ENCODE measurements at regions not wholly inside any gene's neighbourhood (a gene's known extent, or its start where the extent isn't known, plus 50 kb on each side); places are given as distances from the start of the nearest gene placed in this dataset.
"Not testable (repeated sequence)": the region's sequence is repeated elsewhere in the genome, so short reads cannot be mapped to it uniquely, and the experiment has no call there.

- H3K27ac ChIP-seq (ENCODE audit: extremely low read depth, low read depth, low read length); H3K9me3 ChIP-seq (ENCODE audit: control insufficient read depth, insufficient read depth, low read depth, low read length); H3K4me1 ChIP-seq (ENCODE audit: control insufficient read depth, insufficient read depth, low read length); POLR2A ChIA-PET; CTCF ChIA-PET; H3K36me3 ChIP-seq (ENCODE audit: control insufficient read depth in 2 of 2, insufficient read depth in 1 of 2, low read length in 2 of 2); H3K4me3 ChIP-seq (ENCODE audit: low read depth, low read length): not testable (repeated sequence)
Observed at GRCh38 chr5:12660279-12661107, 756.2 kb upstream of the CTNND2 start.

DNA sequence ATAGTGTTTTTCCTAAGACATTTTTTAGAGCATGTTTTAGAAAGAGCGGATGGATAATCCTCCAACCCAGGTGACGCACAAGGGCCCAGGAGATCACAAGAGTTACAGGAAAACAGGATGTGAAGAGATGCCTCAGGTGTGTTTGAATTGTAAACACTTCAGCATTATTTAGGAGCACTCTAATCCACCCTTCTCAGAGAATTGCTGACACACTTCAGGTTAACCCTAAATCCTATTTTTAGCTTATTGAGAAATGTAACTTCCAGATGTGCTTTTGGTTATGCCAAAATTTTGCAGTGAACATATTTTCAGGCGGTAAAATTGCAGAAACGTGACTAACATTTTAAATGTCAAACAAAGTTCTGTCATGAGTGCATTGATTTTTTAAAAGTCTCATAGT is 755.4 kb upstream of the CTNND2 start:
- ChIA-PET POLR2A (no interaction called here), CTCF (no interaction called here)
- TF ChIP-seq ZNF621 (tag by site-specific recombination; IDR thresholded peaks at IDR 0.05) (no peak), SALL2 (tag by site-specific recombination; IDR thresholded peaks at IDR 0.05; ENCODE audit: borderline replicate concordance) (no peak), ZNF473 (tag by site-specific recombination; IDR thresholded peaks at IDR 0.05) (no peak), ZNF155 (tag by site-specific recombination; IDR thresholded peaks at IDR 0.05) (no peak), REPIN1 (tag by site-specific recombination; IDR thresholded peaks at IDR 0.05; ENCODE audit: low read depth) (no peak), ZNF76 (tag by site-specific recombination; IDR thresholded peaks at IDR 0.05; ENCODE audit: borderline replicate concordance, low read depth) (no peak), GLI2 (tag by site-specific recombination; IDR thresholded peaks at IDR 0.05; ENCODE audit: borderline replicate concordance, low read depth) (no peak), KLF10 (tag by site-specific recombination; IDR thresholded peaks at IDR 0.05) (no peak)
- TF ChIP-seq, protein P1, sequence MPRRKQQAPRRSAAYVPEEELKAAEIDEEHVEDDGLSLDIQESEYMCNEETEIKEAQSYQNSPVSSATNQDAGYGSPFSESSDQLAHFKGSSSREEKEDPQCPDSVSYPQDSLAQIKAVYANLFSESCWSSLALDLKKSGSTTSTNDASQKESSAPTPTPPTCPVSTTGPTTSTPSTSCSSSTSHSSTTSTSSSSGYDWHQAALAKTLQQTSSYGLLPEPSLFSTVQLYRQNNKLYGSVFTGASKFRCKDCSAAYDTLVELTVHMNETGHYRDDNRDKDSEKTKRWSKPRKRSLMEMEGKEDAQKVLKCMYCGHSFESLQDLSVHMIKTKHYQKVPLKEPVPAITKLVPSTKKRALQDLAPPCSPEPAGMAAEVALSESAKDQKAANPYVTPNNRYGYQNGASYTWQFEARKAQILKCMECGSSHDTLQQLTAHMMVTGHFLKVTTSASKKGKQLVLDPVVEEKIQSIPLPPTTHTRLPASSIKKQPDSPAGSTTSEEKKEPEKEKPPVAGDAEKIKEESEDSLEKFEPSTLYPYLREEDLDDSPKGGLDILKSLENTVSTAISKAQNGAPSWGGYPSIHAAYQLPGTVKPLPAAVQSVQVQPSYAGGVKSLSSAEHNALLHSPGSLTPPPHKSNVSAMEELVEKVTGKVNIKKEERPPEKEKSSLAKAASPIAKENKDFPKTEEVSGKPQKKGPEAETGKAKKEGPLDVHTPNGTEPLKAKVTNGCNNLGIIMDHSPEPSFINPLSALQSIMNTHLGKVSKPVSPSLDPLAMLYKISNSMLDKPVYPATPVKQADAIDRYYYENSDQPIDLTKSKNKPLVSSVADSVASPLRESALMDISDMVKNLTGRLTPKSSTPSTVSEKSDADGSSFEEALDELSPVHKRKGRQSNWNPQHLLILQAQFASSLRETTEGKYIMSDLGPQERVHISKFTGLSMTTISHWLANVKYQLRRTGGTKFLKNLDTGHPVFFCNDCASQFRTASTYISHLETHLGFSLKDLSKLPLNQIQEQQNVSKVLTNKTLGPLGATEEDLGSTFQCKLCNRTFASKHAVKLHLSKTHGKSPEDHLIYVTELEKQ (tag by site-specific recombination; IDR thresholded peaks at IDR 0.05; ENCODE audit: borderline replicate concordance) = no peak
- Histone ChIP-seq H3K27ac (ENCODE audit: extremely low read depth, low read depth, low read length) (no peak overlapping the region), H3K9me3 (ENCODE audit: control insufficient read depth, insufficient read depth, low read depth, low read length) (no peaks in the 10 kb centered on the region), H3K4me1 (ENCODE audit: control insufficient read depth, insufficient read depth, low read length) (no peaks in the 10 kb centered on the region), H3K4me3 (ENCODE audit: low read depth, low read length) (no peak overlapping the region), H3K36me3 (ENCODE audit: control insufficient read depth in 2 of 2, insufficient read depth in 1 of 2, low read length in 2 of 2) (no peaks in the 10 kb centered on the region)

DNA sequence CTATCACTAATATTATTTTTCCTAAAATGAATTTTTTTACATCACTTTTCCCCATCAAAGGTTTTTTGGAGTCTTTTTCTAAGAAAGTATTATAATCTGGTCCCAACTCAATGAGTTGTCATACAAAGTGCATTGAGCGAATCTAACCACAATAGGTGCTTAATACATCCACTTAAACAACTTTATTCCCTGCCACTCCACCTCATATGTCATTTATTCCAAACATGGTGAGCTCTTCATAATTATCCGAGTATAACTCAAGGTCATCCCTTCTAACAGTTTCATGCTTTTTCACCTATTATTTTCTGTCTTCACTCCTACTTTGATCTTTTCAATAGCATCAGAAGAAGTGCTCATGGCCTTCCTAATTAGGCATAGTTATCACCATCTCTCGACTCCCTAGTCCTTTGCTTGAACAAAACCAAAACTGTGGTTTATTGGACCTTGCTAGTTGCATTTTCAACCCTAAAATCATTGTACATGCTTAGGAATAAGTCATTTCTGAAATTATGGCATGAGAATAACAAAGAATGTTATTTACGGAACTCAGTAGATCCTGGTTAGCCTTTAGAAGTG is 754.7 kb upstream of the CTNND2 start:
- ChIA-PET POLR2A (no interaction called here), CTCF (interaction anchor here (0.6 kb wide), 1 partner anchor 1231 kb away, joined by 3 read pairs; no protein-coding TSS in a partner anchor)
- Histone ChIP-seq H3K36me3 (ENCODE audit: control insufficient read depth in 2 of 2, insufficient read depth in 1 of 2, low read length in 2 of 2) (no peaks in the 10 kb centered on the region), H3K4me1 (ENCODE audit: control insufficient read depth, insufficient read depth, low read length) (no peaks in the 10 kb centered on the region), H3K27ac (ENCODE audit: extremely low read depth, low read depth, low read length) (no peak overlapping the region), H3K4me3 (ENCODE audit: low read depth, low read length) (no peak overlapping the region), H3K9me3 (ENCODE audit: control insufficient read depth, insufficient read depth, low read depth, low read length) (no peaks in the 10 kb centered on the region)
- TF ChIP-seq, protein P2, sequence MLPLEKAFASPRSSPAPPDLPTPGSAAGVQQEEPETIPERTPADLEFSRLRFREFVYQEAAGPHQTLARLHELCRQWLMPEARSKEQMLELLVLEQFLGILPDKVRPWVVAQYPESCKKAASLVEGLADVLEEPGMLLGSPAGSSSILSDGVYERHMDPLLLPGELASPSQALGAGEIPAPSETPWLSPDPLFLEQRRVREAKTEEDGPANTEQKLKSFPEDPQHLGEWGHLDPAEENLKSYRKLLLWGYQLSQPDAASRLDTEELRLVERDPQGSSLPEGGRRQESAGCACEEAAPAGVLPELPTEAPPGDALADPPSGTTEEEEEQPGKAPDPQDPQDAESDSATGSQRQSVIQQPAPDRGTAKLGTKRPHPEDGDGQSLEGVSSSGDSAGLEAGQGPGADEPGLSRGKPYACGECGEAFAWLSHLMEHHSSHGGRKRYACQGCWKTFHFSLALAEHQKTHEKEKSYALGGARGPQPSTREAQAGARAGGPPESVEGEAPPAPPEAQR (tag by site-specific recombination; IDR thresholded peaks at IDR 0.05) = no peak
- TF ChIP-seq, protein P3, sequence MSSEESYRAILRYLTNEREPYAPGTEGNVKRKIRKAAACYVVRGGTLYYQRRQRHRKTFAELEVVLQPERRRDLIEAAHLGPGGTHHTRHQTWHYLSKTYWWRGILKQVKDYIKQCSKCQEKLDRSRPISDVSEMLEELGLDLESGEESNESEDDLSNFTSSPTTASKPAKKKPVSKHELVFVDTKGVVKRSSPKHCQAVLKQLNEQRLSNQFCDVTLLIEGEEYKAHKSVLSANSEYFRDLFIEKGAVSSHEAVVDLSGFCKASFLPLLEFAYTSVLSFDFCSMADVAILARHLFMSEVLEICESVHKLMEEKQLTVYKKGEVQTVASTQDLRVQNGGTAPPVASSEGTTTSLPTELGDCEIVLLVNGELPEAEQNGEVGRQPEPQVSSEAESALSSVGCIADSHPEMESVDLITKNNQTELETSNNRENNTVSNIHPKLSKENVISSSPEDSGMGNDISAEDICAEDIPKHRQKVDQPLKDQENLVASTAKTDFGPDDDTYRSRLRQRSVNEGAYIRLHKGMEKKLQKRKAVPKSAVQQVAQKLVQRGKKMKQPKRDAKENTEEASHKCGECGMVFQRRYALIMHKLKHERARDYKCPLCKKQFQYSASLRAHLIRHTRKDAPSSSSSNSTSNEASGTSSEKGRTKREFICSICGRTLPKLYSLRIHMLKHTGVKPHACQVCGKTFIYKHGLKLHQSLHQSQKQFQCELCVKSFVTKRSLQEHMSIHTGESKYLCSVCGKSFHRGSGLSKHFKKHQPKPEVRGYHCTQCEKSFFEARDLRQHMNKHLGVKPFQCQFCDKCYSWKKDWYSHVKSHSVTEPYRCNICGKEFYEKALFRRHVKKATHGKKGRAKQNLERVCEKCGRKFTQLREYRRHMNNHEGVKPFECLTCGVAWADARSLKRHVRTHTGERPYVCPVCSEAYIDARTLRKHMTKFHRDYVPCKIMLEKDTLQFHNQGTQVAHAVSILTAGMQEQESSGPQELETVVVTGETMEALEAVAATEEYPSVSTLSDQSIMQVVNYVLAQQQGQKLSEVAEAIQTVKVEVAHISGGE (tag by site-specific recombination; conservative IDR thresholded peaks at IDR 0.05; ENCODE audit: low read depth) = no peak
- no peak for TF ChIP-seq ZNF280D (tag by site-specific recombination; IDR thresholded peaks at IDR 0.05)

- POLR2A ChIA-PET; H3K9me3 ChIP-seq (ENCODE audit: control insufficient read depth, insufficient read depth, low read depth, low read length); H3K4me1 ChIP-seq (ENCODE audit: control insufficient read depth, insufficient read depth, low read length); H3K27ac ChIP-seq (ENCODE audit: extremely low read depth, low read depth, low read length); H3K4me3 ChIP-seq (ENCODE audit: low read depth, low read length); CTCF ChIA-PET; H3K36me3 ChIP-seq (ENCODE audit: control insufficient read depth in 2 of 2, insufficient read depth in 1 of 2, low read length in 2 of 2): not testable (repeated sequence)
Observed at GRCh38 chr5:12657914-12658474, 753.7 kb upstream of the CTNND2 start.
